ENCODE measurements at regions not wholly inside any gene's neighbourhood (a gene's known extent, or its start where the extent isn't known, plus 50 kb on each side); places are given as distances from the start of the nearest gene placed in this dataset.

- DNase-seq (no peak), ATAC-seq (no peak)
- TF ChIP-seq POLR2A (IDR thresholded peaks at IDR 0.05) (no peak), CTCF (IDR thresholded peaks at IDR 0.05) (no peak)
- Histone ChIP-seq H3K4me1 (no peaks in the 10 kb centered on the region), H3K4me3 (no peak overlapping the region), H3K9me3 (no peaks in the 10 kb centered on the region), H3K27ac (no peak overlapping the region), H3K36me3 (no peaks in the 10 kb centered on the region), H3K27me3 (no peaks in the 10 kb centered on the region)
- 55 to 64% (median 58%) methylated on average over 3 of the region's 3 CpGs for WGBS, 4 donors
- intact Hi-C loops (cut with DNase I) = no loop called here
These were observed 792.3 kb upstream of the NOVA1 start for GRCh38 chr14:27390155-27390554.

GRCh38 chr14:27391331-27391730 lies 793.5 kb upstream of the NOVA1 start:
- intact Hi-C loops (cut with DNase I) = no loop called here
- Histone ChIP-seq H3K4me1 (no peaks in the 10 kb centered on the region), H3K4me3 (no peak overlapping the region), H3K36me3 (no peaks in the 10 kb centered on the region), H3K9me3 (no peaks in the 10 kb centered on the region), H3K27ac (no peak overlapping the region), H3K27me3 (no peaks in the 10 kb centered on the region)
- TF ChIP-seq POLR2A (IDR thresholded peaks at IDR 0.05) (no peak), CTCF (IDR thresholded peaks at IDR 0.05) (no peak)
- no peak for DNase-seq
- 65 to 80% (median 78%) methylated on average over 4 of the region's 4 CpGs for WGBS, 4 donors
- no peak for ATAC-seq

- no peak overlapping the region for H3K27ac ChIP-seq
- H3K27me3 ChIP-seq = no peaks in the 10 kb centered on the region
- DNase-seq = no peak
- WGBS, 4 donors = 76 to 82% (median 77%) methylated on average over 1 of the region's 1 CpG
- intact Hi-C loops (cut with DNase I) = no loop called here
- no peaks in the 10 kb centered on the region for H3K4me1 ChIP-seq
- no peak overlapping the region for H3K4me3 ChIP-seq
- no peak for TF ChIP-seq POLR2A (IDR thresholded peaks at IDR 0.05)
- TF ChIP-seq CTCF (IDR thresholded peaks at IDR 0.05) = no peak
- no peaks in the 10 kb centered on the region for H3K36me3 ChIP-seq
- no peak for ATAC-seq
- H3K9me3 ChIP-seq = no peaks in the 10 kb centered on the region
These were observed 794.3 kb upstream of the NOVA1 start for GRCh38 chr14:27392153-27392552.

- no peaks in the 10 kb centered on the region for H3K4me1 ChIP-seq
- H3K9me3 ChIP-seq = no peaks in the 10 kb centered on the region
- no peak overlapping the region for H3K4me3 ChIP-seq
- no peaks in the 10 kb centered on the region for H3K36me3 ChIP-seq
- no peaks in the 10 kb centered on the region for H3K27me3 ChIP-seq
- TF ChIP-seq CTCF (IDR thresholded peaks at IDR 0.05) = no peak
- TF ChIP-seq POLR2A (IDR thresholded peaks at IDR 0.05) = no peak
- ATAC-seq (no peak), DNase-seq (no peak)
- intact Hi-C loops (cut with DNase I) = no loop called here
- H3K27ac ChIP-seq = no peak overlapping the region
- WGBS, 4 donors = 47 to 62% (median 60%) methylated on average over 2 of the region's 2 CpGs
These were observed 812.1 kb upstream of the NOVA1 start for GRCh38 chr14:27409944-27410343.

Measured in heart left ventricle (tissue), 16 donors.